Glutamatergic neuron (in vitro differentiated cells): ENCODE measurements at regions not wholly inside any gene's neighbourhood (a gene's known extent, or its start where the extent isn't known, plus 50 kb on each side); places are given as distances from the start of the nearest gene placed in this dataset.

Source experiments
- DNase-seq: peaks from one replicate; pipeline ENCODE4 v3.0.0; 2022
- H3K27ac Mint-ChIP-seq: one replicate; pipeline ENCODE4 v1.8.0; 2020; ENCODE audit warnings: mild to moderate bottlenecking, mixed read lengths, inconsistent platforms; ENCODE audit not compliant: unreplicated experiment
- H3K27me3 Mint-ChIP-seq: one replicate; pipeline ENCODE4 v1.8.0; 2020; ENCODE audit warnings: mild to moderate bottlenecking, moderate library complexity, mixed read lengths, inconsistent platforms; ENCODE audit not compliant: unreplicated experiment
- H3K36me3 Mint-ChIP-seq: one replicate; pipeline ENCODE4 v1.8.0; 2020; ENCODE audit warnings: mild to moderate bottlenecking, mixed read lengths, inconsistent platforms; ENCODE audit not compliant: unreplicated experiment
- H3K4me1 Mint-ChIP-seq: one replicate; pipeline ENCODE4 v1.8.0; 2020; ENCODE audit warnings: mild to moderate bottlenecking, low read depth, mixed read lengths, inconsistent platforms; ENCODE audit not compliant: unreplicated experiment
- H3K4me3 Mint-ChIP-seq: one replicate; pipeline ENCODE4 v1.8.0; 2020; ENCODE audit warnings: mild to moderate bottlenecking, mixed read lengths, inconsistent platforms; ENCODE audit not compliant: unreplicated experiment
- H3K9me3 Mint-ChIP-seq: one replicate; pipeline ENCODE4 v1.8.0; 2020; ENCODE audit warnings: mild to moderate bottlenecking, moderate library complexity, mixed read lengths, inconsistent platforms; ENCODE audit not compliant: unreplicated experiment
- CTCF ChIP-seq: fragments of 200-600 bp; sonication (generic); IDR thresholded peaks from one replicate; pipeline ENCODE4 v1.5.0; 2021; ENCODE audit not compliant: partially characterized antibody, unreplicated experiment

- Mint-ChIP-seq H3K27ac (no peak overlapping the region), H3K27me3 (no peaks in the 10 kb centered on the region), H3K9me3 (no peaks in the 10 kb centered on the region), H3K4me1 (no peaks in the 10 kb centered on the region), H3K4me3 (no peak overlapping the region), H3K36me3 (no peaks in the 10 kb centered on the region)
- TF ChIP-seq CTCF, result no peak
- no peak for DNase-seq
Measured at GRCh38 chrX:45360571-45360970, 159.9 kb upstream of the DIPK2B start.

- H3K36me3 Mint-ChIP-seq, result no peaks in the 10 kb centered on the region
- no peaks in the 10 kb centered on the region for H3K27me3 Mint-ChIP-seq
- no peak overlapping the region for H3K27ac Mint-ChIP-seq
- H3K4me1 Mint-ChIP-seq, result no peaks in the 10 kb centered on the region
- DNase-seq, result no peak
- no peak overlapping the region for H3K4me3 Mint-ChIP-seq
- no peak for TF ChIP-seq CTCF
- H3K9me3 Mint-ChIP-seq, result no peaks in the 10 kb centered on the region
Measured at GRCh38 chrX:45358392-45358791, 157.7 kb upstream of the DIPK2B start.

GRCh38 chrX:45353456-45353855 is 152.8 kb upstream of the DIPK2B start:
- no peak overlapping the region for H3K27ac Mint-ChIP-seq

GRCh38 chrX:45352611-45353010 is 151.9 kb upstream of the DIPK2B start:
- Mint-ChIP-seq H3K27me3 (no peaks in the 10 kb centered on the region), H3K27ac (no peak overlapping the region), H3K4me3 (no peak overlapping the region), H3K36me3 (no peaks in the 10 kb centered on the region), H3K4me1 (no peaks in the 10 kb centered on the region), H3K9me3 (no peaks in the 10 kb centered on the region)
- no peak for TF ChIP-seq CTCF
- DNase-seq, result no peak

More at GRCh38 chrX:45353456-45353855, 152.8 kb upstream of the DIPK2B start:
- no peak for DNase-seq
- no peak for TF ChIP-seq CTCF
- no peak overlapping the region for H3K4me3 Mint-ChIP-seq
- H3K4me1 Mint-ChIP-seq, result no peaks in the 10 kb centered on the region
- no peaks in the 10 kb centered on the region for H3K36me3 Mint-ChIP-seq
- no peaks in the 10 kb centered on the region for H3K9me3 Mint-ChIP-seq
- no peaks in the 10 kb centered on the region for H3K27me3 Mint-ChIP-seq

GRCh38 chrX:45351478-45351877 is 150.8 kb upstream of the DIPK2B start:
- no peak for TF ChIP-seq CTCF
- Mint-ChIP-seq H3K27ac (no peak overlapping the region), H3K27me3 (no peaks in the 10 kb centered on the region), H3K4me1 (no peaks in the 10 kb centered on the region), H3K36me3 (no peaks in the 10 kb centered on the region), H3K9me3 (no peaks in the 10 kb centered on the region), H3K4me3 (no peak overlapping the region)
- no peak for DNase-seq
